Mesendoderm (in vitro differentiated cells): ENCODE measurements at regions not wholly inside any gene's neighbourhood (a gene's known extent, or its start where the extent isn't known, plus 50 kb on each side); places are given as distances from the start of the nearest gene placed in this dataset.
"Not testable (repeated sequence)": the region's sequence is repeated elsewhere in the genome, so short reads cannot be mapped to it uniquely, and the experiment has no call there.

Source experiments
- DNase-seq: peaks from one replicate; pipeline ENCODE4 v3.0.0; 2013
- H2AK5ac ChIP-seq: 2 replicates; pipeline ENCODE4 v1.6.1; 2013; ENCODE audit warnings: low read length, inconsistent platforms
- H2BK120ac ChIP-seq: 2 replicates; pipeline ENCODE4 v1.6.1; 2013; ENCODE audit warnings: low read depth, mild to moderate bottlenecking, low read length, moderate library complexity, mixed read lengths
- H2BK15ac ChIP-seq: replicated peaks from 2 replicates; pipeline ENCODE4 v1.6.1; 2013; ENCODE audit warnings: low read depth, mild to moderate bottlenecking, moderate library complexity
- H2BK5ac ChIP-seq: 2 replicates; pipeline ENCODE4 v1.6.1; 2013; ENCODE audit warnings: low read length, inconsistent platforms
- H3K18ac ChIP-seq: 2 replicates; pipeline ENCODE4 v1.6.1; 2013; ENCODE audit warnings: mild to moderate bottlenecking, low read length, mixed read lengths
- H3K23ac ChIP-seq: one replicate; pipeline ENCODE4 v1.6.1; 2013; ENCODE audit warnings: low read length
- H3K27ac ChIP-seq: 2 replicates; pipeline ENCODE4 v1.5.1; 2013; ENCODE audit warnings: low read depth, mild to moderate bottlenecking, inconsistent platforms, low read length, moderate library complexity
- H3K27me3 ChIP-seq: 2 replicates; pipeline ENCODE4 v1.6.1; 2013; ENCODE audit warnings: low read length, control low read depth, mild to moderate bottlenecking, inconsistent platforms; ENCODE audit not compliant: insufficient read depth, poor library complexity
- H3K36me3 ChIP-seq: 2 replicates; pipeline ENCODE4 v1.6.1; 2013; ENCODE audit warnings: low read length, inconsistent platforms; ENCODE audit not compliant: control insufficient read depth, insufficient read depth
- H3K4ac ChIP-seq: one replicate; pipeline ENCODE4 v1.6.1; 2013; ENCODE audit warnings: low read depth, mild to moderate bottlenecking, low read length, moderate library complexity
- H3K4me1 ChIP-seq: 2 replicates; pipeline ENCODE4 v1.6.1; 2013; ENCODE audit warnings: low read depth, low read length, inconsistent platforms; ENCODE audit not compliant: control insufficient read depth
- H3K4me2 ChIP-seq: 2 replicates; pipeline ENCODE4 v1.6.1; 2013; ENCODE audit warnings: low read length
- H3K4me3 ChIP-seq: 2 replicates; pipeline ENCODE4 v1.5.1; 2013; ENCODE audit warnings: mild to moderate bottlenecking, low read length
- H3K56ac ChIP-seq: one replicate; pipeline ENCODE4 v1.6.1; 2013; ENCODE audit warnings: low read length
- H3K79me1 ChIP-seq: 2 replicates; pipeline ENCODE4 v1.6.1; 2013; ENCODE audit warnings: low read length, inconsistent platforms
- H3K79me2 ChIP-seq: 2 replicates; pipeline ENCODE4 v1.6.1; 2013; ENCODE audit warnings: mild to moderate bottlenecking, low read length; ENCODE audit not compliant: control insufficient read depth, insufficient read depth
- H3K9ac ChIP-seq: 2 replicates; pipeline ENCODE4 v1.6.1; 2013; ENCODE audit warnings: low read length, inconsistent platforms
- H4K5ac ChIP-seq: one replicate; pipeline ENCODE4 v1.6.1; 2013; ENCODE audit warnings: low read length
- H4K8ac ChIP-seq: one replicate; pipeline ENCODE4 v1.6.1; 2013; ENCODE audit warnings: low read depth, mild to moderate bottlenecking, control low read depth, low read length, moderate library complexity
- WGBS: extraction: QIAGEN DNeasy Blood & Tissue Kit; methylation state at CpG from one replicate; pipeline ENCODE4 v1.1.7; 2013; ENCODE audit warnings: low lambda C conversion rate, missing lambda C conversion rate; ENCODE audit not compliant: insufficient coverage; ENCODE audit errors: extremely low coverage; 5-methylcytosine and 5-hydroxymethylcytosine counted together

DNA sequence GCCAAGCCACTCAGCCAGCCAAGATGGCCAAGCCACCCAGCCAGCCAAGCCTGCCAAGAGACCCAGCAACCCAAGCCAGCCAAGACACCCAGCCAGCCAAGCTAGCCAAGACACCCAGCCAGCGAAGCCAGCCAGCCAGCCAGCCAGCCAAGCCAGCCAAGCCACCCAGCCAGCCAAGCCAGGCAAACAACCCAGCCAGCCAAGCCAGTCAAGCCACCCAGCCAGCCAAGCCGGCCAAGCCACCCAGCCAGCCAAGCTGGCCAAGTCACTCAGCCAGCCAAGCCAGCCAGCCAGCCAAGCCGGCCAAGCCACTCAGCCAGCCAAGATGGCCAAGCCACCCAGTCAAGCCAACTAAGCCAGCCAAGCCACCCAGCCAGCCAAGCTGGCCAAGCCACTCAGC is 337.5 kb upstream of the PLGLB2 start:
- H3K4me2 ChIP-seq, H2BK5ac ChIP-seq, H3K4me1 ChIP-seq, H3K4me3 ChIP-seq, H2BK15ac ChIP-seq, H3K27ac ChIP-seq, H3K4ac ChIP-seq, H2BK120ac ChIP-seq, H3K23ac ChIP-seq, DNase-seq, H3K79me1 ChIP-seq, H3K18ac ChIP-seq, H3K27me3 ChIP-seq, H2AK5ac ChIP-seq, H3K36me3 ChIP-seq, H4K8ac ChIP-seq, H3K56ac ChIP-seq, H3K79me2 ChIP-seq, H4K5ac ChIP-seq, H3K9ac ChIP-seq: not testable (repeated sequence)
- no CpG with 5 or more reads among the region's 3 CpGs for WGBS

GRCh38 chr2:87412036-87412820 is 335.7 kb upstream of the PLGLB2 start:
- no CpG with 5 or more reads among the region's 7 CpGs for WGBS
- H4K8ac ChIP-seq, H3K56ac ChIP-seq, H3K4me2 ChIP-seq, H2BK5ac ChIP-seq, H2AK5ac ChIP-seq, H3K27ac ChIP-seq, H3K9ac ChIP-seq, H3K4me1 ChIP-seq, H3K23ac ChIP-seq, H3K79me1 ChIP-seq, H2BK120ac ChIP-seq, DNase-seq, H3K4me3 ChIP-seq, H3K27me3 ChIP-seq, H3K79me2 ChIP-seq, H3K4ac ChIP-seq, H3K36me3 ChIP-seq, H3K18ac ChIP-seq, H2BK15ac ChIP-seq, H4K5ac ChIP-seq: not testable (repeated sequence)

GRCh38 chr2:87414331-87414730 is 333.6 kb upstream of the PLGLB2 start:
- not testable (repeated sequence) for H3K23ac ChIP-seq, H3K36me3 ChIP-seq, H3K4me3 ChIP-seq, H4K8ac ChIP-seq, H3K27me3 ChIP-seq, H3K79me2 ChIP-seq, H3K79me1 ChIP-seq, H2BK15ac ChIP-seq, DNase-seq, H2BK120ac ChIP-seq, H3K4me2 ChIP-seq, H4K5ac ChIP-seq, H2AK5ac ChIP-seq, H3K56ac ChIP-seq, H3K18ac ChIP-seq, H3K4ac ChIP-seq, H3K27ac ChIP-seq, H3K9ac ChIP-seq, H2BK5ac ChIP-seq, H3K4me1 ChIP-seq
- WGBS = no CpG with 5 or more reads among the region's 1 CpG

DNA sequence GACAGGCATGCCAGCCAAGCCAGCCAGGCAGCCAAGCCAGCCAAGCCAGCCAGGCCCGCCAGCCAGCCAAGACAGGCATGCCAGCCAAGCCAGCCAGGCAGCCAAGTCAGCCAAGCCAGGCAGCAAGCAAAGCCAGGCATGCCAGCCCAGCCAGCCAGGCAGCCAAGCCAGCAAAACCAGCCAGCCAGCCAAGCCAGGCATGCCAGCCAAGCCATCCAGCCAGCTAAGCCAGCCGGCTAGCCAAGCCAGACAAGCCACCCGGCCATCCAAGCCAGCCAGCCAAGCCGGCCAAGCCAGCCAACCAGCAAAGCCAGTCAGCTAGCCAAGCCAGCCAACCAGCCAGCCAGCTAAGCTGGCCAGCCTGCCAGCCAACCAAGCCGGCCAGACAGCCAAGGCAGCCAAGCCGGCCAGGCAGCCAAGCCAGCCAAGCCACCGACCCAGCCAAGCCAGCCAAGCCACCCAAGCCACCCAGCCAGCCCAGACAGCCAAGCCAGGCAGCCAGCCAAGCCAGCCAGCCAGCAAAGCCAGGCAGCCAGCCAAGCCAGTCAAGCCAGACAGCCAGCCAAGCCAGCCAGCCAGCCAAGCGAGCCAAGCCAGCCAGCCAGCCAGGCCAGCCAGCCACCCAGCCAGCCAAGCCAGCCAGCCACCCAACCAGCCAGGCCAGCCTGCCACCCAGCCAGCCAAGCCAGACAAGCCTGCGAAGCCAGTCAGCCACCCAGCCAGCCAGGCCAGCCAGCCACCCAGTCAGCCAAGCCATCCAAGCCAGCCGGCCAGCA is 332.9 kb upstream of the PLGLB2 start:
- H3K36me3 ChIP-seq, H3K27ac ChIP-seq, H3K79me1 ChIP-seq, H3K23ac ChIP-seq, H3K4me1 ChIP-seq, H3K27me3 ChIP-seq, H2BK5ac ChIP-seq, H2AK5ac ChIP-seq, H3K18ac ChIP-seq, DNase-seq, H3K4me3 ChIP-seq, H4K5ac ChIP-seq, H3K56ac ChIP-seq, H2BK120ac ChIP-seq, H2BK15ac ChIP-seq, H3K79me2 ChIP-seq, H3K9ac ChIP-seq, H3K4ac ChIP-seq, H4K8ac ChIP-seq, H3K4me2 ChIP-seq: not testable (repeated sequence)
- no CpG with 5 or more reads among the region's 10 CpGs for WGBS

GRCh38 chr2:87415586-87416265 is 332.2 kb upstream of the PLGLB2 start:
- not testable (repeated sequence) for H3K56ac ChIP-seq, H3K36me3 ChIP-seq, H2BK5ac ChIP-seq, H2AK5ac ChIP-seq, H3K23ac ChIP-seq, H3K4ac ChIP-seq, H3K27ac ChIP-seq, H3K9ac ChIP-seq, H3K79me1 ChIP-seq, H2BK120ac ChIP-seq, H3K4me3 ChIP-seq, H3K4me1 ChIP-seq, H4K8ac ChIP-seq, H3K18ac ChIP-seq, DNase-seq, H3K4me2 ChIP-seq, H3K79me2 ChIP-seq, H2BK15ac ChIP-seq, H4K5ac ChIP-seq, H3K27me3 ChIP-seq
- no CpG with 5 or more reads among the region's 1 CpG for WGBS
